HG03196 (cell line): ENCODE measurements at regions not wholly inside any gene's neighbourhood (a gene's known extent, or its start where the extent isn't known, plus 50 kb on each side); places are given as distances from the start of the nearest gene placed in this dataset.
"Not testable (repeated sequence)": the region's sequence is repeated elsewhere in the genome, so short reads cannot be mapped to it uniquely, and the experiment has no call there.

Experiments used
- ATAC-seq: cut with Tn5 transposase; IDR thresholded peaks from one replicate; pipeline ENCODE4 v1.9.1; 2021; ENCODE audit not compliant: unreplicated experiment

GRCh38 chr21:15119486-15119885, 54.7 kb upstream of the NRIP1 start:
- no peak for ATAC-seq

GRCh38 chr21:15121097-15121654, 56.4 kb upstream of the NRIP1 start:
- no peak for ATAC-seq

- no peak for ATAC-seq
Observed at GRCh38 chr21:15121655-15122120, 56.9 kb upstream of the NRIP1 start.

- no peak for ATAC-seq
Observed at GRCh38 chr21:15122241-15122640, 57.4 kb upstream of the NRIP1 start.

GRCh38 chr21:15124731-15125130, 59.9 kb upstream of the NRIP1 start:
- ATAC-seq, result no peak

- no peak for ATAC-seq
Observed at GRCh38 chr21:15126948-15127347, 62.1 kb upstream of the NRIP1 start.

GRCh38 chr21:15127437-15127836, 62.6 kb upstream of the NRIP1 start:
- no peak for ATAC-seq

GRCh38 chr21:15128267-15128666, 63.5 kb upstream of the NRIP1 start:
- ATAC-seq, result no peak

GRCh38 chr21:15128714-15129113, 63.9 kb upstream of the NRIP1 start:
- not testable (repeated sequence) for ATAC-seq

GRCh38 chr21:15130326-15130725, 65.5 kb upstream of the NRIP1 start:
- no peak for ATAC-seq

GRCh38 chr21:15130751-15131150, 66.0 kb upstream of the NRIP1 start:
- ATAC-seq, result no peak

- ATAC-seq, result no peak
Observed at GRCh38 chr21:15132781-15133180, 68.0 kb upstream of the NRIP1 start.

GRCh38 chr21:15134701-15135470, 70.1 kb upstream of the NRIP1 start:
- no peak for ATAC-seq

GRCh38 chr21:15135867-15136629, 71.2 kb upstream of the NRIP1 start:
- ATAC-seq, result no peak

GRCh38 chr21:15138490-15138889, 73.7 kb upstream of the NRIP1 start:
- ATAC-seq, result no peak

GRCh38 chr21:15139898-15140297, 75.1 kb upstream of the NRIP1 start:
- no peak for ATAC-seq

GRCh38 chr21:15140321-15141019, 75.7 kb upstream of the NRIP1 start:
- ATAC-seq, result no peak

- no peak for ATAC-seq
Observed at GRCh38 chr21:15141261-15141970, 76.6 kb upstream of the NRIP1 start.

GRCh38 chr21:15144026-15144425, 79.2 kb upstream of the NRIP1 start:
- ATAC-seq, result no peak

GRCh38 chr21:15148437-15148836, 83.6 kb upstream of the NRIP1 start:
- ATAC-seq, result no peak
